A549 (cell line): ENCODE measurements at regions not wholly inside any gene's neighbourhood (a gene's known extent, or its start where the extent isn't known, plus 50 kb on each side); places are given as distances from the start of the nearest gene placed in this dataset.

ENCODE experiments used
- CEBPB ChIP-seq, 2 experiments: fragments of >200 bp in 1 of 2; sonication (Bioruptor Twin) in 1 of 2; formaldehyde crosslinking in 1 of 2; IDR thresholded peaks; 2 replicates each; pipeline ENCODE4 v1.6.1; 2012 to 2016
- CHD2 ChIP-seq: fragments of 150-350 bp; IDR thresholded peaks from 2 replicates; pipeline ENCODE4 v1.6.1; 2014; ENCODE audit warnings: low read length; ENCODE audit not compliant: partially characterized antibody
- CTCF ChIP-seq: fragments of >200 bp; sonication (Bioruptor Twin); formaldehyde crosslinking; IDR thresholded peaks from 3 replicates; pipeline ENCODE4 v1.5.1; 2016
- ELK1 ChIP-seq: fragments of 150-350 bp; IDR thresholded peaks from 2 replicates; pipeline ENCODE4 v1.6.1; 2014; ENCODE audit warnings: low read depth, mild to moderate bottlenecking, low read length
- FOSB ChIP-seq: fragments of 250-450 bp; sonication (Bioruptor Pico); IDR thresholded peaks from 2 replicates; pipeline ENCODE4 v1.5.0; 2020; ENCODE audit warnings: mild to moderate bottlenecking, moderate library complexity
- JUN ChIP-seq, 2 experiments: fragments of >200 bp; sonication (Bioruptor Twin); formaldehyde crosslinking; IDR thresholded peaks; 2 replicates in 1 of 2; 3 replicates in 1 of 2; pipeline ENCODE4 v1.6.1; 2016 to 2017
- MYC ChIP-seq: IDR thresholded peaks from 2 replicates; pipeline ENCODE4 v1.6.1; 2012; ENCODE audit warnings: mild to moderate bottlenecking, inconsistent platforms, low read length, improper control_type of control experiment, borderline replicate concordance
- PBX3 ChIP-seq: IDR thresholded peaks from 2 replicates; pipeline ENCODE4 v1.6.1; 2012
- POLR2A ChIP-seq: IDR thresholded peaks from 2 replicates; pipeline ENCODE4 v1.6.1; 2012; ENCODE audit warnings: mild to moderate bottlenecking, low read length
- ZFP36 ChIP-seq: fragments of 450-650 bp; IDR thresholded peaks from 2 replicates; pipeline ENCODE4 v1.6.1; 2014; ENCODE audit warnings: borderline replicate concordance; ENCODE audit not compliant: partially characterized antibody

GRCh38 chr3:156604642-156605144, 49.8 kb upstream of the SSR3 start:
- TF ChIP-seq MYC, result no peak
- TF ChIP-seq ZFP36, result no peak
- TF ChIP-seq CTCF, result no peak
- no peak for TF ChIP-seq POLR2A
- no peak for TF ChIP-seq ELK1
- no peak for TF ChIP-seq PBX3
- no peak for TF ChIP-seq CEBPB (IDR thresholded peaks at IDR 0.05)
- no peak for TF ChIP-seq JUN (IDR thresholded peaks at IDR 0.05)
- no peak for TF ChIP-seq CHD2
- TF ChIP-seq FOSB (CRISPR knock-in tag), result no peak
